ENCODE measurements at regions not wholly inside any gene's neighbourhood (a gene's known extent, or its start where the extent isn't known, plus 50 kb on each side); places are given as distances from the start of the nearest gene placed in this dataset.

GRCh38 chr1:185674201-185674600 is 60.0 kb upstream of the HMCN1 start (continued):
- no peak for TF ChIP-seq SMC3 (IDR thresholded peaks at IDR 0.05; ENCODE audit: low read depth, low read length)
- TF ChIP-seq GATA2 (CRISPR knock-in tag; IDR thresholded peaks at IDR 0.05): no peak
- no peak for TF ChIP-seq SIN3A (IDR thresholded peaks at IDR 0.05; ENCODE audit: borderline replicate concordance, low read depth, low read length)
- TF ChIP-seq USF2 (IDR thresholded peaks at IDR 0.05; ENCODE audit: borderline replicate concordance, low read depth, low read length): no peak

DNA sequence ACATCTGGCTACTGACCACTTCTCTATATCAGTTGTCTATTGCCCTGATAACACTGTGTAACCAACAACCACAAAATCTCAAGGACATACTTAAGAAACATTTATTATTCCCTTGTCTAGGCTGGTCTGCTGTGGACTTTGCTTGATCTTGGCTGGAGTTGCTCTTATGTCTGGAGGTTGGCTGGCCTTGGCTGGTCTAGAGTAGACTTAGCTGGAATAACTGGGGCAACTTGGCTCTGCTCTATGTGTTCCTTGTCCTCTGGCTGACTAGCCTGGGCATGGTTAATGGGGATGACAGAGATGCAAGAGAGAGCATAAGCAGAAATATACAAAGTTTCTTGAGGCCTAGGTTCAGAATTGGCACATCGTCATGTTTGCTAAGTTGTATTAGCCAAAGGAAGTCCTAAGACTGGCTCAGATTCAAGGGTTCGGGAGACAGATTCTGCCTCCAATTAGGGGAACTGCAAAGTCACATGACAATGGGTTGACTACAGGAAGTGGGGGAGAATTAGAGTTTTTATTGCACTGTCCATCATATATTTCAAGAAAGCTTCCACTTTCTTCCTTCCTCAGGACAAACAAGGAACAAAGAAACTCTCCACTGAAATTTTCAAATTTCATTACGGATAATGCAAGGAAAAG is 61.4 kb upstream of the HMCN1 start:
- no peaks in the 10 kb centered on the region for H3K36me3 ChIP-seq (replicated peaks in 1 of 2; ENCODE audit: control insufficient read depth in 1 of 2, insufficient read depth in 2 of 2, low read length in 1 of 2)
- H2AFZ ChIP-seq (ENCODE audit: low read depth): no peak overlapping the region
- no peak for TF ChIP-seq PBX3 (IDR thresholded peaks at IDR 0.05)
- no peaks in the 10 kb centered on the region for H3F3A ChIP-seq (replicated peaks; ENCODE audit: insufficient read depth)
- POLR2A ChIA-PET: no interaction called here
- H3K9me3 ChIP-seq: no peaks in the 10 kb centered on the region
- no peak overlapping the region for H3K4me3 ChIP-seq (ENCODE audit: low read depth in 2 of 2, low read length in 1 of 2)
- H3K9ac ChIP-seq: no peak overlapping the region
- 81% methylated on average over 3 of the region's 3 CpGs for WGBS (ENCODE audit: low lambda C conversion rate)
- H3K27me3 ChIP-seq (ENCODE audit: insufficient read depth): no peaks in the 10 kb centered on the region
- H4K20me1 ChIP-seq (ENCODE audit: insufficient read depth): no peaks in the 10 kb centered on the region
- no peak overlapping the region for H3K27ac ChIP-seq (ENCODE audit: low read depth in 2 of 2, low read length in 1 of 2)
- H3K79me2 ChIP-seq (ENCODE audit: insufficient read depth): no peaks in the 10 kb centered on the region
- no peak overlapping the region for H3K4me2 ChIP-seq
- H3K9me2 ChIP-seq: no peaks in the 10 kb centered on the region
- CTCF ChIA-PET: no interaction called here
- H3K4me1 ChIP-seq (ENCODE audit: control insufficient read depth in 1 of 2, insufficient read depth in 2 of 2, low read depth in 1 of 2, low read length in 1 of 2): peaks cover 0 to 4% of the 10 kb centered on the region in 2 experiments; a peak in 1 of 4 replicates
- DNase-seq: no peak

DNA sequence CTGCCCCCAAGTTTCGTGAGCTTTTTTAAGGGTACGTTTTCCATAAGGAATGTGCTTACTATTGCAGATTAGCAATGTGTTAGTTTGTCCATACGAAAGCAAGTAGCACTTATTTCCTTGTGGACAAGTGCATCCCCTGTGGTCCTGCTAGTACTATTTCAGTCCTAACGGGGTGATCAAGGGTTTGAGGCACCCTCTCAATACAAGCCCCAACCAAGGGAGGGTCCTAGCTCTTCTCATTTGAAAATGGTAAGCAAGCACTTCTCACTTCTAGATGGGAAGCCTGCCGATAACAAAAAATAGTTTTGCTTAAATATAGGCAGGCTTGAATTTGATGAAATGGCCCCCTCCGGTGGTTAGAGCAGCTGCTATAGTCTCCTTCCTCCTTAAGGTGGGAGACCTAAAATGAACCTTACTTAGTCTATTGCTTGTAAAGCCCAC is 64.0 kb upstream of the HMCN1 start:
- H2AFZ ChIP-seq (ENCODE audit: low read depth): no peak overlapping the region
- CTCF ChIA-PET: interaction anchor here (0.7 to 2.2 kb wide), 15 partner anchors 8 to 865 kb away, joined by 3 to 20 read pairs (median 4); no protein-coding TSS in a partner anchor
- no peaks in the 10 kb centered on the region for H3K9me3 ChIP-seq
- H3K79me2 ChIP-seq (ENCODE audit: insufficient read depth): no peaks in the 10 kb centered on the region
- WGBS (ENCODE audit: low lambda C conversion rate): 54% methylated on average over 6 of the region's 6 CpGs
- no peak overlapping the region for H3K4me3 ChIP-seq (ENCODE audit: low read depth in 2 of 2, low read length in 1 of 2)
- no peak overlapping the region for H3K27ac ChIP-seq (ENCODE audit: low read depth in 2 of 2, low read length in 1 of 2)
- peaks cover 0 to 4% of the 10 kb centered on the region in 2 experiments; a peak in 2 of 4 replicates for H3K4me1 ChIP-seq (ENCODE audit: control insufficient read depth in 1 of 2, insufficient read depth in 2 of 2, low read depth in 1 of 2, low read length in 1 of 2)
- no peaks in the 10 kb centered on the region for H3K36me3 ChIP-seq (replicated peaks in 1 of 2; ENCODE audit: control insufficient read depth in 1 of 2, insufficient read depth in 2 of 2, low read length in 1 of 2)
- no peaks in the 10 kb centered on the region for H4K20me1 ChIP-seq (ENCODE audit: insufficient read depth)
- no peaks in the 10 kb centered on the region for H3K27me3 ChIP-seq (ENCODE audit: insufficient read depth)
- DNase-seq: no peak
- H3F3A ChIP-seq (replicated peaks; ENCODE audit: insufficient read depth): no peaks in the 10 kb centered on the region
- POLR2A ChIA-PET: no interaction called here
- no peaks in the 10 kb centered on the region for H3K9me2 ChIP-seq
- no peak overlapping the region for H3K4me2 ChIP-seq
- TF ChIP-seq MXI1 (IDR thresholded peaks at IDR 0.05; ENCODE audit: low read depth, low read length) (no peak), PBX3 (IDR thresholded peaks at IDR 0.05) (no peak), MEF2A (IDR thresholded peaks at IDR 0.05; ENCODE audit: borderline replicate concordance, low read depth) (no peak), RAD21 (IDR thresholded peaks at IDR 0.05; ENCODE audit: low read length) (peak; percentile 66), SMC3 (IDR thresholded peaks at IDR 0.05; ENCODE audit: low read depth, low read length) (peak; percentile 44)
- TF ChIP-seq, protein P1, sequence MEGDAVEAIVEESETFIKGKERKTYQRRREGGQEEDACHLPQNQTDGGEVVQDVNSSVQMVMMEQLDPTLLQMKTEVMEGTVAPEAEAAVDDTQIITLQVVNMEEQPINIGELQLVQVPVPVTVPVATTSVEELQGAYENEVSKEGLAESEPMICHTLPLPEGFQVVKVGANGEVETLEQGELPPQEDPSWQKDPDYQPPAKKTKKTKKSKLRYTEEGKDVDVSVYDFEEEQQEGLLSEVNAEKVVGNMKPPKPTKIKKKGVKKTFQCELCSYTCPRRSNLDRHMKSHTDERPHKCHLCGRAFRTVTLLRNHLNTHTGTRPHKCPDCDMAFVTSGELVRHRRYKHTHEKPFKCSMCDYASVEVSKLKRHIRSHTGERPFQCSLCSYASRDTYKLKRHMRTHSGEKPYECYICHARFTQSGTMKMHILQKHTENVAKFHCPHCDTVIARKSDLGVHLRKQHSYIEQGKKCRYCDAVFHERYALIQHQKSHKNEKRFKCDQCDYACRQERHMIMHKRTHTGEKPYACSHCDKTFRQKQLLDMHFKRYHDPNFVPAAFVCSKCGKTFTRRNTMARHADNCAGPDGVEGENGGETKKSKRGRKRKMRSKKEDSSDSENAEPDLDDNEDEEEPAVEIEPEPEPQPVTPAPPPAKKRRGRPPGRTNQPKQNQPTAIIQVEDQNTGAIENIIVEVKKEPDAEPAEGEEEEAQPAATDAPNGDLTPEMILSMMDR (IDR thresholded peaks at IDR 0.05): peak; percentile 71
- no peak overlapping the region for H3K9ac ChIP-seq
